Neuronal stem cell (in vitro differentiated cells): ENCODE measurements at regions not wholly inside any gene's neighbourhood (a gene's known extent, or its start where the extent isn't known, plus 50 kb on each side); places are given as distances from the start of the nearest gene placed in this dataset.

Source experiments
- DNase-seq: peaks from one replicate; pipeline ENCODE4 v3.0.0-alpha.2; 2013; ENCODE audit warnings: low spot score
- H2AFZ ChIP-seq: one replicate; pipeline ENCODE4 v1.6.1; 2013; ENCODE audit warnings: mild to moderate bottlenecking, low read length, inconsistent platforms
- H2AK5ac ChIP-seq: 2 replicates; pipeline ENCODE4 v1.6.1; 2013; ENCODE audit warnings: low read depth, mild to moderate bottlenecking, inconsistent platforms, low read length, moderate library complexity, mixed read lengths
- H2BK120ac ChIP-seq: 2 replicates; pipeline ENCODE4 v1.6.1; 2013; ENCODE audit warnings: low read depth, mild to moderate bottlenecking, inconsistent platforms, low read length, moderate library complexity, mixed read lengths
- H2BK12ac ChIP-seq: one replicate; pipeline ENCODE4 v1.6.1; 2013; ENCODE audit warnings: low read length, inconsistent platforms
- H2BK15ac ChIP-seq: 2 replicates; pipeline ENCODE4 v1.6.1; 2013; ENCODE audit warnings: mild to moderate bottlenecking, low read length, inconsistent platforms, mixed read lengths
- H2BK5ac ChIP-seq: one replicate; pipeline ENCODE4 v1.6.1; 2013; ENCODE audit warnings: inconsistent platforms, mild to moderate bottlenecking, low read length, moderate library complexity
- H3K14ac ChIP-seq: one replicate; pipeline ENCODE4 v1.6.1; 2013; ENCODE audit warnings: low read length, inconsistent platforms
- H3K18ac ChIP-seq: 2 replicates; pipeline ENCODE4 v1.6.1; 2013; ENCODE audit warnings: low read length, inconsistent platforms
- H3K23ac ChIP-seq: 2 replicates; pipeline ENCODE4 v1.6.1; 2013; ENCODE audit warnings: low read depth, mild to moderate bottlenecking, mixed read lengths, low read length, inconsistent platforms; ENCODE audit not compliant: poor library complexity
- H3K27ac ChIP-seq: replicated peaks from 3 replicates; pipeline ENCODE4 v1.5.1; 2013; ENCODE audit warnings: low read length, inconsistent platforms
- H3K27me3 ChIP-seq, 3 experiments: 2 replicates each; pipeline ENCODE4 v1.6.1; 2013; ENCODE audit warnings: low read length in 3 of 3, mild to moderate bottlenecking in 2 of 3, inconsistent platforms in 1 of 3, low read depth in 1 of 3, mixed read lengths in 1 of 3, moderate library complexity in 1 of 3; ENCODE audit not compliant: control insufficient read depth in 3 of 3, insufficient read depth in 3 of 3
- H3K36me3 ChIP-seq, 2 donors: replicated peaks in 1 of 2; 2 replicates each; pipeline ENCODE4 v1.6.1; 2013; ENCODE audit warnings: low read length in 2 of 2; ENCODE audit not compliant: control insufficient read depth in 2 of 2, insufficient read depth in 2 of 2
- H3K4ac ChIP-seq: 2 replicates; pipeline ENCODE4 v1.6.1; 2013; ENCODE audit warnings: inconsistent platforms, mild to moderate bottlenecking, low read length, moderate library complexity
- H3K4me1 ChIP-seq, 2 donors: 1 replicate in 1 of 2; 2 replicates in 1 of 2; pipeline ENCODE4 v1.6.1; 2013; ENCODE audit warnings: low read length in 2 of 2, low read depth in 1 of 2; ENCODE audit not compliant: control insufficient read depth in 2 of 2, insufficient read depth in 1 of 2
- H3K4me2 ChIP-seq: one replicate; pipeline ENCODE4 v1.6.1; 2013; ENCODE audit warnings: mild to moderate bottlenecking, low read length, inconsistent platforms; ENCODE audit not compliant: insufficient read depth, poor library complexity, severe bottlenecking
- H3K4me3 ChIP-seq, 2 donors: 2 replicates each; pipeline ENCODE4 v1.5.1; 2013; ENCODE audit warnings: low read length in 2 of 2, mild to moderate bottlenecking in 2 of 2, inconsistent platforms in 1 of 2, moderate library complexity in 1 of 2
- H3K79me1 ChIP-seq: one replicate; pipeline ENCODE4 v1.6.1; 2013; ENCODE audit warnings: low read depth, mild to moderate bottlenecking, inconsistent platforms, low read length, moderate library complexity
- H3K9ac ChIP-seq: one replicate; pipeline ENCODE4 v1.6.1; 2013; ENCODE audit warnings: mild to moderate bottlenecking, low read depth, low read length, inconsistent platforms; ENCODE audit not compliant: poor library complexity
- H3K9me3 ChIP-seq, 2 donors: replicated peaks in 1 of 2; 2 replicates each; pipeline versions ENCODE3 to v1.6.1; 2013; ENCODE audit warnings: low read length in 2 of 2, mild to moderate bottlenecking in 2 of 2, inconsistent platforms in 1 of 2, low read depth in 1 of 2, mixed read lengths in 1 of 2, moderate library complexity in 1 of 2; ENCODE audit not compliant: control insufficient read depth in 2 of 2, insufficient read depth in 1 of 2
- H4K8ac ChIP-seq: one replicate; pipeline ENCODE4 v1.6.1; 2013; ENCODE audit warnings: low read depth, mild to moderate bottlenecking, inconsistent platforms, low read length, moderate library complexity
- H4K91ac ChIP-seq: one replicate; pipeline ENCODE4 v1.6.1; 2013; ENCODE audit warnings: low read length, low read depth, mild to moderate bottlenecking, inconsistent platforms; ENCODE audit not compliant: poor library complexity
- WGBS, 2 donors: extraction: QIAGEN DNeasy Blood & Tissue Kit; methylation state at CpG; one replicate each; pipeline ENCODE4 v1.1.7; 2013; ENCODE audit warnings: missing lambda C conversion rate in 2 of 2, mixed read lengths in 1 of 2; ENCODE audit not compliant: insufficient read length in 2 of 2, insufficient replicate concordance in 1 of 2; ENCODE audit errors: extremely low coverage in 2 of 2; 5-methylcytosine and 5-hydroxymethylcytosine counted together

- Histone ChIP-seq H3K14ac (no peak overlapping the region), H3K4me1 (peaks cover 0 to 6% of the 10 kb centered on the region in 2 donors), H2AFZ (no peak overlapping the region), H3K4me3 (no peak overlapping the region), H3K27ac (no peak overlapping the region), H2AK5ac (no peak overlapping the region), H3K23ac (no peak overlapping the region), H3K4ac (no peak overlapping the region), H3K36me3 (no peaks in the 10 kb centered on the region), H3K27me3 (no peaks in the 10 kb centered on the region), H3K18ac (no peak overlapping the region), H2BK5ac (no peak overlapping the region), H3K9ac (no peak overlapping the region), H3K9me3 (no peaks in the 10 kb centered on the region), H2BK120ac (no peak overlapping the region), H2BK15ac (no peak overlapping the region), H4K8ac (no peak overlapping the region), H2BK12ac (no peak overlapping the region), H3K79me1 (no peaks in the 10 kb centered on the region), H4K91ac (no peak overlapping the region), H3K4me2 (no peak overlapping the region)
- WGBS, 2 donors = no CpG with 5 or more reads among the region's 8 CpGs
- DNase-seq = no peak
These were observed 476.6 kb downstream of the SETD4 start for GRCh38 chr21:35583566-35584216.

GRCh38 chr21:35582731-35583130 is 477.6 kb downstream of the SETD4 start:
- H3K27ac ChIP-seq = no peak overlapping the region
- H4K8ac ChIP-seq = no peak overlapping the region
- no peaks in the 10 kb centered on the region for H3K36me3 ChIP-seq
- no peak for DNase-seq
- no peak overlapping the region for H3K14ac ChIP-seq
- no peak overlapping the region for H3K18ac ChIP-seq
- H2BK5ac ChIP-seq = no peak overlapping the region
- H3K4me1 ChIP-seq = peaks cover 0 to 6% of the 10 kb centered on the region in 2 donors
- H3K4me3 ChIP-seq = no peak overlapping the region
- H2BK15ac ChIP-seq = no peak overlapping the region
- no peaks in the 10 kb centered on the region for H3K27me3 ChIP-seq
- no peaks in the 10 kb centered on the region for H3K9me3 ChIP-seq
- H2AK5ac ChIP-seq = no peak overlapping the region
- no peak overlapping the region for H3K4ac ChIP-seq
- H3K79me1 ChIP-seq = no peaks in the 10 kb centered on the region
- no peak overlapping the region for H2AFZ ChIP-seq
- H3K4me2 ChIP-seq = no peak overlapping the region
- no peak overlapping the region for H2BK12ac ChIP-seq
- H3K23ac ChIP-seq = no peak overlapping the region
- WGBS, 2 donors = no CpG with 5 or more reads among the region's 1 CpG
- no peak overlapping the region for H4K91ac ChIP-seq
- H3K9ac ChIP-seq = no peak overlapping the region
- no peak overlapping the region for H2BK120ac ChIP-seq

GRCh38 chr21:35581640-35582039 is 478.7 kb downstream of the SETD4 start:
- no peak for DNase-seq

GRCh38 chr21:35579520-35580293 is 480.6 kb downstream of the SETD4 start:
- Histone ChIP-seq H4K8ac (no peak overlapping the region), H2AFZ (no peak overlapping the region), H2BK5ac (no peak overlapping the region), H3K36me3 (no peaks in the 10 kb centered on the region), H3K4me1 (peaks cover 0 to 4% of the 10 kb centered on the region in 2 donors), H3K9me3 (no peaks in the 10 kb centered on the region), H2BK15ac (no peak overlapping the region), H3K4me3 (no peak overlapping the region), H2BK120ac (no peak overlapping the region), H4K91ac (no peak overlapping the region), H3K4ac (no peak overlapping the region), H2BK12ac (no peak overlapping the region), H3K18ac (no peak overlapping the region), H3K14ac (no peak overlapping the region), H3K27me3 (no peaks in the 10 kb centered on the region), H3K79me1 (no peaks in the 10 kb centered on the region), H3K4me2 (no peak overlapping the region), H2AK5ac (no peak overlapping the region), H3K9ac (no peak overlapping the region), H3K27ac (no peak overlapping the region), H3K23ac (no peak overlapping the region)
- WGBS, 2 donors = no CpG with 5 or more reads among the region's 2 CpGs
- no peak for DNase-seq

More at GRCh38 chr21:35581640-35582039, 478.7 kb downstream of the SETD4 start:
- no peak overlapping the region for H2AFZ ChIP-seq
- H2BK120ac ChIP-seq = no peak overlapping the region
- H2BK12ac ChIP-seq = no peak overlapping the region
- H2BK5ac ChIP-seq = no peak overlapping the region
- H3K4me2 ChIP-seq = no peak overlapping the region
- H3K4ac ChIP-seq = no peak overlapping the region
- H3K27ac ChIP-seq = no peak overlapping the region
- H3K27me3 ChIP-seq = no peaks in the 10 kb centered on the region
- no peak overlapping the region for H2AK5ac ChIP-seq
- H3K9ac ChIP-seq = no peak overlapping the region
- H4K8ac ChIP-seq = no peak overlapping the region
- no peak overlapping the region for H2BK15ac ChIP-seq
- peaks cover 0 to 4% of the 10 kb centered on the region in 2 donors for H3K4me1 ChIP-seq
- WGBS, 2 donors = no CpG with 5 or more reads among the region's 1 CpG
- no peak overlapping the region for H3K18ac ChIP-seq
- no peak overlapping the region for H3K4me3 ChIP-seq
- H4K91ac ChIP-seq = no peak overlapping the region
- H3K36me3 ChIP-seq = no peaks in the 10 kb centered on the region
- no peak overlapping the region for H3K14ac ChIP-seq
- H3K79me1 ChIP-seq = no peaks in the 10 kb centered on the region
- no peak overlapping the region for H3K23ac ChIP-seq
- H3K9me3 ChIP-seq = no peaks in the 10 kb centered on the region
